Spleen (tissue), 11 donors: ENCODE measurements at regions not wholly inside any gene's neighbourhood (a gene's known extent, or its start where the extent isn't known, plus 50 kb on each side); places are given as distances from the start of the nearest gene placed in this dataset.
A peak's percentile ranks its signal among the peaks of the same experiment; 100 is the strongest.

Experiments
- DNase-seq: peaks from one replicate; pipeline ENCODE4 v3.0.0-alpha.2; 2020
- H3K27ac ChIP-seq, 8 donors: fragments of 200-600 bp; sonication (generic) in 7 of 8; 1 replicate in 4 of 8; 2 replicates in 4 of 8; pipeline versions ENCODE4 v1.5.0 to v1.8.0; 2016 to 2021; ENCODE audit warnings: inconsistent platforms in 4 of 8, mild to moderate bottlenecking in 4 of 8, moderate library complexity in 1 of 8
- H3K27me3 ChIP-seq, 7 donors: fragments of 200-600 bp; sonication (generic) in 6 of 7; replicated peaks in 1 of 7; 1 replicate in 4 of 7; 2 replicates in 3 of 7; pipeline versions ENCODE4 v1.5.0 to v1.8.0; 2016 to 2021; ENCODE audit warnings: inconsistent platforms in 3 of 7, mild to moderate bottlenecking in 1 of 7
- H3K36me3 ChIP-seq, 6 donors: fragments of 200-600 bp; sonication (generic) in 5 of 6; 1 replicate in 4 of 6; 2 replicates in 2 of 6; pipeline versions ENCODE4 v1.5.0 to v1.8.0; 2016 to 2021; ENCODE audit warnings: inconsistent platforms in 2 of 6
- H3K4me1 ChIP-seq, 6 donors: fragments of 200-600 bp; sonication (generic) in 5 of 6; 1 replicate in 3 of 6; 2 replicates in 3 of 6; pipeline versions ENCODE4 v1.5.0 to v1.8.0; 2016 to 2021; ENCODE audit warnings: inconsistent platforms in 3 of 6
- H3K4me3 ChIP-seq, 8 donors: fragments of 200-600 bp; sonication (generic) in 7 of 8; 1 replicate in 4 of 8; 2 replicates in 4 of 8; pipeline versions ENCODE4 v1.5.0 to v1.8.0; 2016 to 2021; ENCODE audit warnings: inconsistent platforms in 4 of 8, mild to moderate bottlenecking in 4 of 8, moderate library complexity in 2 of 8
- H3K9me3 ChIP-seq, 8 donors: fragments of 200-600 bp; sonication (generic) in 7 of 8; 1 replicate in 4 of 8; 2 replicates in 4 of 8; pipeline versions ENCODE4 v1.5.0 to v1.8.0; 2016 to 2021; ENCODE audit warnings: inconsistent platforms in 4 of 8
- POLR2A ChIP-seq, 3 donors: fragments of 450-650 bp; IDR thresholded peaks; one replicate each; pipeline ENCODE4 v1.5.1; 2017; ENCODE audit warnings: antibody characterized with exemption in 3 of 3, mild to moderate bottlenecking in 1 of 3
- POLR2AphosphoS5 ChIP-seq, 3 donors: sonication (generic); formaldehyde crosslinking; IDR thresholded peaks; one replicate each; pipeline ENCODE4 v1.5.1; 2017; ENCODE audit warnings: antibody characterized with exemption in 3 of 3
- WGBS, 5 donors: extraction: QIAGEN DNeasy Blood & Tissue Kit in 3 of 5; methylation state at CpG; one replicate each; pipeline versions ENCODE4 v1.1.5 to v1.1.7; 2013 to 2018; 5-methylcytosine and 5-hydroxymethylcytosine counted together
- intact Hi-C: fragments of 100-400 bp; cut with DNase I; formaldehyde crosslinking; loops from one replicate; pipeline ENCODE4 v1.15.0; 2023; ENCODE audit warnings: low total_unique reads
- TF ChIP-seq, protein P1 (sequence below), 11 experiments: fragments of 200-600 bp in 7 of 11; fragments of 450-650 bp in 4 of 11; sonication (generic) in 4 of 11; IDR thresholded peaks in 8 of 11; conservative IDR thresholded peaks in 3 of 11; 1 replicate in 7 of 11; 2 replicates in 4 of 11; pipeline versions ENCODE4 v1.4.0 to v1.8.0; 2016 to 2021; ENCODE audit warnings: antibody characterized with exemption in 11 of 11, inconsistent platforms in 4 of 11, mild to moderate bottlenecking in 1 of 11
- donor health status: healthy with polysubstance abuse.
- donor health status: DM: no; HTN: no; CAD: no; lungs with moderate emphysema.
- donor health status: DM: no; HTN: no; CAD: no.
- donor health status: Bipolar disorder and iron deficiency.
- donor health status: healthy.
- donor health status: DM: no; HTN: no; CAD: no.
- donor health status: DM: yes; HTN: yes; CAD: no.

DNA sequence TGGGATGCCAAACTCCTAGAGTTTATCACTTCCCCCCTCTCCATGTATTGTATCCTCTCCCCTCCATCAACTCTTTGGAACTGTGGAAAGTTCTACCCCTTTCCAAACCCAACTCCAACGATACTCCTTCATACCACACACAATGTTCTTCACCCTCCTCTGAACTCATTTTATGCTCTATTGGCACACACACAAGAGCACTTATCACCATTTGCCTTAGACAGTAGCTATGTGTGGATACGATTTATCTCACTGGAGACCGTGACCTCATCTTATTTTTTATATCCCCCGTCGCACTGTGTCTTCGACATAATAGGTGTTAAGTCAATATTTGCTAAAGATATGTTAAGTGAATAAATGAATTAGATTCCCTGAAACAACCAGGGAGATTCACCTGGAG lies 316.5 kb upstream of the PROK2 start:
- H3K9me3 ChIP-seq = no peaks in the 10 kb centered on the region
- peak overlapping the region in 1 of 8 donors; percentile 65 for H3K4me3 ChIP-seq
- H3K4me1 ChIP-seq = peaks cover 11 to 51% (median 43%) of the 10 kb centered on the region in 6 donors
- intact Hi-C loops = no loop called here
- TF ChIP-seq, protein P1, sequence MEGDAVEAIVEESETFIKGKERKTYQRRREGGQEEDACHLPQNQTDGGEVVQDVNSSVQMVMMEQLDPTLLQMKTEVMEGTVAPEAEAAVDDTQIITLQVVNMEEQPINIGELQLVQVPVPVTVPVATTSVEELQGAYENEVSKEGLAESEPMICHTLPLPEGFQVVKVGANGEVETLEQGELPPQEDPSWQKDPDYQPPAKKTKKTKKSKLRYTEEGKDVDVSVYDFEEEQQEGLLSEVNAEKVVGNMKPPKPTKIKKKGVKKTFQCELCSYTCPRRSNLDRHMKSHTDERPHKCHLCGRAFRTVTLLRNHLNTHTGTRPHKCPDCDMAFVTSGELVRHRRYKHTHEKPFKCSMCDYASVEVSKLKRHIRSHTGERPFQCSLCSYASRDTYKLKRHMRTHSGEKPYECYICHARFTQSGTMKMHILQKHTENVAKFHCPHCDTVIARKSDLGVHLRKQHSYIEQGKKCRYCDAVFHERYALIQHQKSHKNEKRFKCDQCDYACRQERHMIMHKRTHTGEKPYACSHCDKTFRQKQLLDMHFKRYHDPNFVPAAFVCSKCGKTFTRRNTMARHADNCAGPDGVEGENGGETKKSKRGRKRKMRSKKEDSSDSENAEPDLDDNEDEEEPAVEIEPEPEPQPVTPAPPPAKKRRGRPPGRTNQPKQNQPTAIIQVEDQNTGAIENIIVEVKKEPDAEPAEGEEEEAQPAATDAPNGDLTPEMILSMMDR (IDR thresholded peaks at IDR 0.05 in 8 of 11, conservative IDR thresholded peaks at IDR 0.05 in 3 of 11) = no peak
- no peak for TF ChIP-seq POLR2A (IDR thresholded peaks at IDR 0.05)
- no peak for TF ChIP-seq POLR2AphosphoS5 (IDR thresholded peaks at IDR 0.05)
- no peak for DNase-seq
- WGBS, 5 donors = 58 to 81% (median 70%) methylated on average over 6 of the region's 6 CpGs
- H3K27me3 ChIP-seq = peaks cover 0 to 20% (median 0%) of the 10 kb centered on the region in 7 donors
- no peaks in the 10 kb centered on the region for H3K36me3 ChIP-seq
- H3K27ac ChIP-seq = peak overlapping the region in 7 of 8 donors; percentile 53 to 87 (median 79)

GRCh38 chr3:72100601-72101187 lies 315.7 kb upstream of the PROK2 start:
- Histone ChIP-seq H3K27me3 (peaks cover 0 to 20% (median 0%) of the 10 kb centered on the region in 7 donors), H3K27ac (peak overlapping the region in 7 of 8 donors; percentile 53 to 87 (median 79))
- TF ChIP-seq POLR2A (IDR thresholded peaks at IDR 0.05) = no peak
- TF ChIP-seq, protein P1 (IDR thresholded peaks at IDR 0.05 in 8 of 11, conservative IDR thresholded peaks at IDR 0.05 in 3 of 11) = peak in 3 of 11 experiments; percentile 7 to 31 (median 15)
- peak; percentile 72 to 84 (median 83) for TF ChIP-seq POLR2AphosphoS5 (IDR thresholded peaks at IDR 0.05)

GRCh38 chr3:72100080-72100511 lies 315.1 kb upstream of the PROK2 start:
- WGBS, 5 donors = 20 to 56% (median 36%) methylated on average over 17 of the region's 17 CpGs
- peak; percentile 83 for DNase-seq

More at GRCh38 chr3:72100601-72101187, 315.7 kb upstream of the PROK2 start:
- WGBS, 5 donors = 0 to 1% (median 1%) methylated on average over 18 to 21 of the region's 21 CpGs
- no peaks in the 10 kb centered on the region for H3K9me3 ChIP-seq
- intact Hi-C loops = no loop called here
- H3K4me1 ChIP-seq = peaks cover 11 to 52% (median 44%) of the 10 kb centered on the region in 6 donors
- H3K4me3 ChIP-seq = peak overlapping the region in 6 of 8 donors; percentile 23 to 65 (median 29)
- no peaks in the 10 kb centered on the region for H3K36me3 ChIP-seq
- DNase-seq = peak; percentile 96

More at GRCh38 chr3:72100080-72100511, 315.1 kb upstream of the PROK2 start:
- TF ChIP-seq POLR2A (IDR thresholded peaks at IDR 0.05) (no peak), POLR2AphosphoS5 (IDR thresholded peaks at IDR 0.05) (no peak)
- TF ChIP-seq, protein P1 (IDR thresholded peaks at IDR 0.05 in 8 of 11, conservative IDR thresholded peaks at IDR 0.05 in 3 of 11) = no peak
- Histone ChIP-seq H3K4me3 (peak overlapping the region in 6 of 8 donors; percentile 10 to 65 (median 26)), H3K9me3 (no peaks in the 10 kb centered on the region), H3K4me1 (peaks cover 11 to 56% (median 44%) of the 10 kb centered on the region in 6 donors), H3K36me3 (no peaks in the 10 kb centered on the region), H3K27ac (peak overlapping the region in 7 of 8 donors; percentile 53 to 87 (median 79)), H3K27me3 (peaks cover 0 to 20% (median 0%) of the 10 kb centered on the region in 7 donors)
- intact Hi-C loops = no loop called here
